ENCODE measurements at regions not wholly inside any gene's neighbourhood (a gene's known extent, or its start where the extent isn't known, plus 50 kb on each side); places are given as distances from the start of the nearest gene placed in this dataset.

- no peaks in the 10 kb centered on the region for H3K36me3 Mint-ChIP-seq (ENCODE audit: low read depth)
- ChIA-PET CTCF (interaction anchor here (0.7 to 2.1 kb wide), 5 partner anchors 12 to 228 kb away, joined by 3 to 12 read pairs (median 4); no protein-coding TSS in a partner anchor), POLR2A (interaction anchor here (1.1 to 1.7 kb wide), 2 partner anchors 11 to 244 kb away, joined by 3 to 6 read pairs; no protein-coding TSS in a partner anchor)
- ATAC-seq = no peak
- no peaks in the 10 kb centered on the region for H3K27me3 Mint-ChIP-seq
- intact Hi-C loops (cut with micrococcal nuclease) = no loop called here
- H3K4me3 Mint-ChIP-seq = no peak overlapping the region
- H3K9me3 Mint-ChIP-seq = no peaks in the 10 kb centered on the region
- no peak overlapping the region for H3K27ac Mint-ChIP-seq
- DNase-seq = no peak
- TF ChIP-seq, protein P1, sequence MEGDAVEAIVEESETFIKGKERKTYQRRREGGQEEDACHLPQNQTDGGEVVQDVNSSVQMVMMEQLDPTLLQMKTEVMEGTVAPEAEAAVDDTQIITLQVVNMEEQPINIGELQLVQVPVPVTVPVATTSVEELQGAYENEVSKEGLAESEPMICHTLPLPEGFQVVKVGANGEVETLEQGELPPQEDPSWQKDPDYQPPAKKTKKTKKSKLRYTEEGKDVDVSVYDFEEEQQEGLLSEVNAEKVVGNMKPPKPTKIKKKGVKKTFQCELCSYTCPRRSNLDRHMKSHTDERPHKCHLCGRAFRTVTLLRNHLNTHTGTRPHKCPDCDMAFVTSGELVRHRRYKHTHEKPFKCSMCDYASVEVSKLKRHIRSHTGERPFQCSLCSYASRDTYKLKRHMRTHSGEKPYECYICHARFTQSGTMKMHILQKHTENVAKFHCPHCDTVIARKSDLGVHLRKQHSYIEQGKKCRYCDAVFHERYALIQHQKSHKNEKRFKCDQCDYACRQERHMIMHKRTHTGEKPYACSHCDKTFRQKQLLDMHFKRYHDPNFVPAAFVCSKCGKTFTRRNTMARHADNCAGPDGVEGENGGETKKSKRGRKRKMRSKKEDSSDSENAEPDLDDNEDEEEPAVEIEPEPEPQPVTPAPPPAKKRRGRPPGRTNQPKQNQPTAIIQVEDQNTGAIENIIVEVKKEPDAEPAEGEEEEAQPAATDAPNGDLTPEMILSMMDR (IDR thresholded peaks at IDR 0.05) = no peak
- H3K4me1 Mint-ChIP-seq (ENCODE audit: low read depth) = peaks cover 3% of the 10 kb centered on the region
Measured at GRCh38 chr12:4049298-4050080, 176.3 kb upstream of the PARP11 start.

DNA sequence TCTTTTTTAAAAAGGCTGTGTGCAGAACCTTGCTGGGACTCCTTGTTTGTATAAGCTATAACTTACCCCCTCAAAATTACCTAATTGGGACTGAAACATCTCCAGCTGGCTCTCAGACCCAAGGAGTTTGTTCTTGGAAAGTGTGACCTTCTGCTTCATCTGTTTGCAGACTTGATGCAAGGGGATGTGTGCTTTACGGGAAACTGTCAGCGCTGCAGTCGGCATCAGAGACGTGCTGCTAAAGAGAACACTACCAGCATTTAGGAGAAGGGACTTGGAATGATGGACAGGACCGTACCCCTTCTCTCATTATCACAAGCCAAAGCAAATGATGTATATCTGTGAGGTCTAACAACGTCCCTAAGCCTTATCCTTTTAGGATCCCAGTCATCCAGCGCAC, 174.2 kb upstream of the PARP11 start:
- Mint-ChIP-seq H3K4me1 (ENCODE audit: low read depth) (peaks cover 3% of the 10 kb centered on the region), H3K9me3 (no peaks in the 10 kb centered on the region), H3K4me3 (no peak overlapping the region), H3K27ac (no peak overlapping the region), H3K36me3 (ENCODE audit: low read depth) (no peaks in the 10 kb centered on the region), H3K27me3 (no peaks in the 10 kb centered on the region)
- intact Hi-C loops (cut with micrococcal nuclease) = no loop called here
- ChIA-PET CTCF (no interaction called here), POLR2A (interaction anchor here (1.1 kb wide), 1 partner anchor 49 kb away, joined by 3 read pairs; no protein-coding TSS in a partner anchor)
- DNase-seq (no peak), ATAC-seq (no peak)
- TF ChIP-seq, protein P1 (IDR thresholded peaks at IDR 0.05) = no peak

DNA sequence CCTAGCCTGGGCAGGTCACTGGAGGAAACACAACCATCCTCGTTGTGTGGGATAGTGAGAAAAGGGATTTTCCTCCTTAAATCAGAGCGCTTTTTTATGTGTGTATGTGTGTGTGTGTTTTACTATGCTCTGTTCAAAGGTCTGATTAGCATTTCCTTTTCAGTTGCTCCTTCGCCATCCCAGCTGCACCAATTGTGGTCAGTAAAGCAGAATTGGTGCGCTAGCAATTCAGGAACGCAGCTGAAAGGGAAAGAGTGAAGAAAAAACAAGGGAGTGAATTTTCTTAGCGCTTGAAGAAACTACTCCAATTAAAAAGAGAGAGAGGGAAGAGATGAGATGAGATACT, 173.3 kb upstream of the PARP11 start:
- CTCF ChIA-PET = interaction anchor here (0.6 to 1.6 kb wide), 2 partner anchors 14 to 230 kb away, joined by 3 read pairs; no protein-coding TSS in a partner anchor
- DNase-seq = no peak
- ATAC-seq = no peak
- H3K27ac Mint-ChIP-seq = no peak overlapping the region
- no peaks in the 10 kb centered on the region for H3K9me3 Mint-ChIP-seq
- H3K4me1 Mint-ChIP-seq (ENCODE audit: low read depth) = peaks cover 1% of the 10 kb centered on the region
- POLR2A ChIA-PET = no interaction called here
- TF ChIP-seq, protein P1 (IDR thresholded peaks at IDR 0.05) = no peak
- H3K27me3 Mint-ChIP-seq = no peaks in the 10 kb centered on the region
- H3K36me3 Mint-ChIP-seq (ENCODE audit: low read depth) = no peaks in the 10 kb centered on the region
- no peak overlapping the region for H3K4me3 Mint-ChIP-seq
- intact Hi-C loops (cut with micrococcal nuclease) = no loop called here

DNA sequence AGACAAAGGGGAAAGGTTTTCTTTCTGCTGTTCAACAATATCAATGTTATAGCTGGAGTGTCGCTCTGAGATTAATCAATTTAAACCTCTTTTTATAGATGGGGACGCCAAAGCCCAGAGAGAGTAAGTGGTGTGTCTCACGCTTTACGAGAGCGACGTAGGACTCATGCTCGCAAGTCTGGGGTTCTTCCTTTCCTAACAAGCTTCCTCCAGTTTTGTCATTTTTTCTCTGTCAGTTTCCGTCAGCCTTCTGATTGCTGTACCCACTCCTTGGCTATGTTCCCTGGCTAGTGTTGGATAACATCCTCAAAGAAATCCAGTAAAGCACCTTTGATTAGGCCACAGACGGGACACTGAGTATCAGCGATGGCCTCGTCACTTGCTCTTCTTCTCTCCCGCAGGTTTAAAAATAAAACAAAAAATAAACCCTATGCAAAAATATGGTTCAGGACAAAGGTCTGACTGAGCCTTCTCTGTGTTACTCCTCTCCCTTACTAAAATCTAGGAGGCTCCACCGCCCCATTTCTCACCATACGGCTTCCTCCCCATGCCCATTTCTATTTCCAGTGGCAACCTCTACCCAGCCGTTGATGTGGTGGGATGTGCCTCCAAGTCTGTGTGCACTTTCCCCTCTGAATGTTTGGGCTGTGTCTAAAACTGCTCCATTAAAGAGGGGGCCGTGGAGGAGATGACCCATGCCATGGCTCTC, 172.7 kb upstream of the PARP11 start:
- Mint-ChIP-seq H3K36me3 (ENCODE audit: low read depth) (no peaks in the 10 kb centered on the region), H3K27ac (no peak overlapping the region), H3K4me3 (no peak overlapping the region), H3K9me3 (no peaks in the 10 kb centered on the region), H3K4me1 (ENCODE audit: low read depth) (no peaks in the 10 kb centered on the region), H3K27me3 (no peaks in the 10 kb centered on the region)
- ATAC-seq (no peak), DNase-seq (no peak)
- ChIA-PET POLR2A (no interaction called here), CTCF (interaction anchor here (0.6 to 1.6 kb wide), 2 partner anchors 13 to 231 kb away, joined by 3 read pairs; no protein-coding TSS in a partner anchor)
- TF ChIP-seq, protein P1 (IDR thresholded peaks at IDR 0.05) = no peak
- intact Hi-C loops (cut with micrococcal nuclease) = no loop called here

Data from activated CD8-positive, alpha-beta T cell treated with anti-CD3 and anti-CD28 coated beads for 36 hours (primary cell).